Gastrocnemius medialis (tissue), 4 donors: ENCODE measurements at regions not wholly inside any gene's neighbourhood (a gene's known extent, or its start where the extent isn't known, plus 50 kb on each side); places are given as distances from the start of the nearest gene placed in this dataset.

Experiments used
- CTCF ChIP-seq, 5 experiments: fragments of 450-650 bp in 3 of 5; fragments of 200-600 bp in 2 of 5; sonication (generic) in 2 of 5; IDR thresholded peaks in 4 of 5; conservative IDR thresholded peaks in 1 of 5; 1 replicate in 4 of 5; 2 replicates in 1 of 5; pipeline ENCODE4 v1.5.1; 2016 to 2019; ENCODE audit warnings: antibody characterized with exemption in 5 of 5, mild to moderate bottlenecking in 3 of 5, moderate library complexity in 3 of 5
- POLR2A ChIP-seq, 2 donors: fragments of 450-650 bp; IDR thresholded peaks; one replicate each; pipeline ENCODE4 v1.6.1; 2017; ENCODE audit warnings: antibody characterized with exemption in 2 of 2, mild to moderate bottlenecking in 2 of 2, moderate library complexity in 2 of 2

- TF ChIP-seq CTCF (IDR thresholded peaks at IDR 0.05 in 4 of 5, conservative IDR thresholded peaks at IDR 0.05 in 1 of 5), result no peak
- no peak for TF ChIP-seq POLR2A (IDR thresholded peaks at IDR 0.05)
These were observed 374.0 kb upstream of the ASIC2 start for GRCh38 chr17:33667052-33667509.
